Upper lobe of left lung (tissue), 6 donors: ENCODE measurements at regions not wholly inside any gene's neighbourhood (a gene's known extent, or its start where the extent isn't known, plus 50 kb on each side); places are given as distances from the start of the nearest gene placed in this dataset.

Experiments used
- ATAC-seq, 2 donors: fragments of 200-7000 bp; cut with Tn5 transposase; one replicate each; pipeline ENCODE4 v1.9.1; 2022; ENCODE audit warnings: mild to moderate bottlenecking in 2 of 2, moderate library complexity in 2 of 2; ENCODE audit not compliant: low FRiP score in 2 of 2
- DNase-seq, 2 donors: peaks; one replicate each; pipeline ENCODE4 v3.0.0-alpha.2; 2019 to 2020
- H3K27ac ChIP-seq, 4 donors: fragments of 200-600 bp; sonication (generic); one replicate each; pipeline ENCODE4 v1.5.1; 2016 to 2019
- H3K27me3 ChIP-seq, 4 donors: fragments of 200-600 bp; sonication (generic); one replicate each; pipeline ENCODE4 v1.5.1; 2017 to 2019
- H3K36me3 ChIP-seq, 4 donors: fragments of 200-600 bp; sonication (generic); one replicate each; pipeline ENCODE4 v1.5.1; 2016 to 2019
- H3K4me1 ChIP-seq, 4 donors: fragments of 200-600 bp; sonication (generic); one replicate each; pipeline ENCODE4 v1.5.1; 2018 to 2019
- H3K4me3 ChIP-seq, 4 donors: fragments of 200-600 bp; sonication (generic); one replicate each; pipeline ENCODE4 v1.5.1; 2017 to 2019; ENCODE audit warnings: mild to moderate bottlenecking in 2 of 4, moderate library complexity in 1 of 4
- H3K9me3 ChIP-seq, 4 donors: fragments of 200-600 bp; sonication (generic); one replicate each; pipeline ENCODE4 v1.5.1; 2018 to 2019
- EP300 ChIP-seq, 4 donors: sonication (generic); formaldehyde crosslinking; IDR thresholded peaks; one replicate each; pipeline ENCODE4 v1.5.1; 2017; ENCODE audit warnings: antibody characterized with exemption in 4 of 4, control low read depth in 2 of 4
- POLR2A ChIP-seq, 4 donors: fragments of 450-650 bp; IDR thresholded peaks; one replicate each; pipeline ENCODE4 v1.5.1; 2016 to 2017; ENCODE audit warnings: antibody characterized with exemption in 4 of 4, mild to moderate bottlenecking in 2 of 4
- POLR2AphosphoS5 ChIP-seq, 2 donors: sonication (generic); formaldehyde crosslinking; IDR thresholded peaks; one replicate each; pipeline ENCODE4 v1.5.1; 2017; ENCODE audit warnings: antibody characterized with exemption in 2 of 2
- WGBS, 2 donors: methylation state at CpG; one replicate each; pipeline ENCODE4 v1.1.5; 2017 to 2018; 5-methylcytosine and 5-hydroxymethylcytosine counted together
- TF ChIP-seq, protein P1 (sequence below), 6 experiments: fragments of 450-650 bp in 4 of 6; fragments of 200-600 bp in 2 of 6; sonication (generic) in 2 of 6; IDR thresholded peaks; one replicate each; pipeline ENCODE4 v1.5.1; 2016 to 2019; ENCODE audit warnings: antibody characterized with exemption in 6 of 6
- donor health status: DM: no; HTN: no; CAD: no; lungs with moderate emphysema.
- donor health status: DM: no; HTN: yes; CAD: no; lungs with severe emphysema.

GRCh38 chr3:144263706-144264105 is 292.1 kb downstream of the DIPK2A start:
- Histone ChIP-seq H3K27ac (no peak overlapping the region), H3K9me3 (no peaks in the 10 kb centered on the region), H3K36me3 (no peaks in the 10 kb centered on the region), H3K27me3 (no peaks in the 10 kb centered on the region), H3K4me1 (no peaks in the 10 kb centered on the region), H3K4me3 (no peak overlapping the region)
- TF ChIP-seq, protein P1, sequence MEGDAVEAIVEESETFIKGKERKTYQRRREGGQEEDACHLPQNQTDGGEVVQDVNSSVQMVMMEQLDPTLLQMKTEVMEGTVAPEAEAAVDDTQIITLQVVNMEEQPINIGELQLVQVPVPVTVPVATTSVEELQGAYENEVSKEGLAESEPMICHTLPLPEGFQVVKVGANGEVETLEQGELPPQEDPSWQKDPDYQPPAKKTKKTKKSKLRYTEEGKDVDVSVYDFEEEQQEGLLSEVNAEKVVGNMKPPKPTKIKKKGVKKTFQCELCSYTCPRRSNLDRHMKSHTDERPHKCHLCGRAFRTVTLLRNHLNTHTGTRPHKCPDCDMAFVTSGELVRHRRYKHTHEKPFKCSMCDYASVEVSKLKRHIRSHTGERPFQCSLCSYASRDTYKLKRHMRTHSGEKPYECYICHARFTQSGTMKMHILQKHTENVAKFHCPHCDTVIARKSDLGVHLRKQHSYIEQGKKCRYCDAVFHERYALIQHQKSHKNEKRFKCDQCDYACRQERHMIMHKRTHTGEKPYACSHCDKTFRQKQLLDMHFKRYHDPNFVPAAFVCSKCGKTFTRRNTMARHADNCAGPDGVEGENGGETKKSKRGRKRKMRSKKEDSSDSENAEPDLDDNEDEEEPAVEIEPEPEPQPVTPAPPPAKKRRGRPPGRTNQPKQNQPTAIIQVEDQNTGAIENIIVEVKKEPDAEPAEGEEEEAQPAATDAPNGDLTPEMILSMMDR (IDR thresholded peaks at IDR 0.05): no peak
- TF ChIP-seq POLR2A (IDR thresholded peaks at IDR 0.05): no peak
- TF ChIP-seq EP300 (IDR thresholded peaks at IDR 0.05): no peak
- no peak for TF ChIP-seq POLR2AphosphoS5 (IDR thresholded peaks at IDR 0.05)
- DNase-seq (no peak), ATAC-seq (no peak)

DNA sequence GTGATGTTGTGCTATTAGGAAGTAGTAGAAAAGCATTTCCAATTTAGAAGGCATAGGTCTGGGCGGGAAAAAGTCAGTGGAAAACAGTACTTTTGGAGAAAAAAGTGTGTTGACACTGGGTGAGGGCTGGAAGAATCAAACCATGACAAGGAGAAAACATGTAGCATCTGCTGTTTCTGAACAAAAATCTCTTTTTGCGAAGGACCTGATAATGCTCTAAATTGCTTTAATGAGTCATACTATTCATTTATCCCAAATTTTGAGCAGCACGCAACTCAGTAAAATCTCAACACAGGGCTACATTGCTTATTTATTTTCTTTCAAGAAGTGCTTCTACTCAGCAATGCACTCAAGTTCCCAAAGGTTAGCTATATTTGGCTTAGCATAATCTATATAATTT is 292.7 kb downstream of the DIPK2A start:
- Histone ChIP-seq H3K9me3 (no peaks in the 10 kb centered on the region), H3K27me3 (no peaks in the 10 kb centered on the region), H3K36me3 (no peaks in the 10 kb centered on the region), H3K27ac (no peak overlapping the region), H3K4me1 (no peaks in the 10 kb centered on the region), H3K4me3 (no peak overlapping the region)
- ATAC-seq: no peak
- no peak for DNase-seq
- WGBS, 2 donors: 85 to 92% methylated on average over 3 of the region's 3 CpGs
- TF ChIP-seq EP300 (IDR thresholded peaks at IDR 0.05) (no peak), POLR2A (IDR thresholded peaks at IDR 0.05) (no peak), POLR2AphosphoS5 (IDR thresholded peaks at IDR 0.05) (no peak)
- TF ChIP-seq, protein P1 (IDR thresholded peaks at IDR 0.05): no peak

DNA sequence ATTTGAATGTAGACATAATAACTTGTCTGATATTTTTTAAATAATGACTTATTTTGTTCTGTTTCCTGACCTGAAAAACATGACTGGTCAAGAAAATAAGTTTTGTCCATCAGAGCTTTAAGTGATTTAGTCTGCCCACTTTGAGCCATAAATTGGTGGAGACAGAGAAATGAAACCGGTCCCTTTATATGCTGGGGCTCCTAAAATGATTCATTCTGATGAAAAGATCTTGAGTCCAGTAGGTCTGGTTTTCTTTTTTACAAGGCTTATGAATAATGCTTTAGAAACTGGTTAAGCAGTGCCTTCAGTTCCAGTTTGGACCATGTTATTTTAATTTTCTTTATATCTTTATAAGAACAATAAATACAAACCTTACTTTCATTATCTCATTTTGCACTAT is 293.2 kb downstream of the DIPK2A start:
- 92 to 97% methylated on average over 1 of the region's 1 CpG for WGBS, 2 donors
- no peaks in the 10 kb centered on the region for H3K4me1 ChIP-seq
- TF ChIP-seq, protein P1 (IDR thresholded peaks at IDR 0.05): no peak
- TF ChIP-seq EP300 (IDR thresholded peaks at IDR 0.05): no peak
- TF ChIP-seq POLR2A (IDR thresholded peaks at IDR 0.05): no peak
- no peak for TF ChIP-seq POLR2AphosphoS5 (IDR thresholded peaks at IDR 0.05)
- H3K9me3 ChIP-seq: no peaks in the 10 kb centered on the region
- H3K36me3 ChIP-seq: no peaks in the 10 kb centered on the region
- H3K4me3 ChIP-seq: no peak overlapping the region
- no peak for DNase-seq
- no peaks in the 10 kb centered on the region for H3K27me3 ChIP-seq
- no peak overlapping the region for H3K27ac ChIP-seq
- ATAC-seq: no peak

DNA sequence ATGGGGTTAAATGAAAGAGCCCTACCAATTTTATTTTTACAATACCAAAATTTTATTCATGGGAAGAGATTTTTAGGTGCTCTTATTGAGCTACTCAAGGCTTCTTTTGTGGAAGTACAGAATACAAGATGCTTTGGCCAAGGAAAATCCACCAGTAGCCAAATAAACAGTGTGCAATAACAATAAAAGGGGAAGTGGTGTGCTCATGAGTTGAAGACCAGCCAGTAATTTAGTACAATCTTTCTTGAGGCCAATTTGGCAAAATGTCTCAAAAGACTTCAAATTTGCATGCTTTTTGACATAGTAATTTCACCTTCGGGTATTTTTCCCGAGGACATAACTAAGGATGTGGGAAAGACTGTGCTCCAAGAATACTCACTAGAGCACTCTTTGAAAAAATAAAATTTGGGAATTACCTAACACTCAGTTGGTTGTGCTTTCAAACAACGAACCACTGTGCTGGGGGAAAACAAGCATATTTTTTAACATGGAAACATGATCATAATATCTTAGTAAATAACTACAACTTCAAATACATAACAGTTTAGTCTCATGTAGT is 294.0 kb downstream of the DIPK2A start:
- ATAC-seq: no peak
- WGBS, 2 donors: 75 to 77% methylated on average over 3 of the region's 3 CpGs

DNA sequence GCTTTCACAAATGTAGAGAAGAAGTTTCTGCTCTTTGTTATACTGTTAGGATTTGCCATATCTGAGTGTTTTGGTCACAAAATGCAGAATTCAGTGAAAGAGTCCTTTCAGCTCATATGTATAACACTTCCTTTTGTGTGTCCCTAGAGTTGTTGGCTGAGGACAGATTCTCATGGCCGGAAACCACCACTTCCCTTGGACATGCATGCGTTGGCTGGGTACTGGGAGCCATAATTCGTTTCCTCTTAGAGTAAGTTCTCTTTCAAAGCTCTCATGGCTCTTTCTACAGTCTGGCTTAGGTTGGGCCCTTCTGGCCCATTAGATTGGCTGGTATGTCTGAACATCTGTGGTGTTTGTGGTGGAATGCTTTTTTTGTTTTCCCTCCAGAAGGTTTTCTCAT is 298.5 kb downstream of the DIPK2A start:
- Histone ChIP-seq H3K4me3 (no peak overlapping the region), H3K9me3 (no peaks in the 10 kb centered on the region), H3K36me3 (no peaks in the 10 kb centered on the region), H3K27ac (no peak overlapping the region), H3K27me3 (no peaks in the 10 kb centered on the region), H3K4me1 (no peaks in the 10 kb centered on the region)
- DNase-seq: peak in 1 of 2 donors; percentile 21
- WGBS, 2 donors: 63 to 83% methylated on average over 2 to 3 of the region's 3 CpGs
- TF ChIP-seq EP300 (IDR thresholded peaks at IDR 0.05) (no peak), POLR2AphosphoS5 (IDR thresholded peaks at IDR 0.05) (no peak), POLR2A (IDR thresholded peaks at IDR 0.05) (no peak)
- TF ChIP-seq, protein P1 (IDR thresholded peaks at IDR 0.05): no peak
- ATAC-seq: peak in 1 of 2 donors; percentile 23

More for the DNA sequence above, 294.0 kb downstream of the DIPK2A start:
- H3K4me1 ChIP-seq: no peaks in the 10 kb centered on the region
- no peaks in the 10 kb centered on the region for H3K9me3 ChIP-seq
- no peak overlapping the region for H3K4me3 ChIP-seq
- H3K27ac ChIP-seq: no peak overlapping the region
- no peak for DNase-seq
- TF ChIP-seq POLR2A (IDR thresholded peaks at IDR 0.05) (no peak), POLR2AphosphoS5 (IDR thresholded peaks at IDR 0.05) (no peak), EP300 (IDR thresholded peaks at IDR 0.05) (no peak)
- TF ChIP-seq, protein P1 (IDR thresholded peaks at IDR 0.05): no peak
- H3K27me3 ChIP-seq: no peaks in the 10 kb centered on the region
- no peaks in the 10 kb centered on the region for H3K36me3 ChIP-seq
